CD14-positive monocyte (primary cell): ENCODE measurements at regions not wholly inside any gene's neighbourhood (a gene's known extent, or its start where the extent isn't known, plus 50 kb on each side); places are given as distances from the start of the nearest gene placed in this dataset.

Source experiments
- DNase-seq, 3 donors: peaks; one replicate each; pipeline ENCODE4 v3.0.0-alpha.2; 2011 to 2022
- H2AFZ ChIP-seq: 2 replicates; pipeline ENCODE4 v1.6.0; 2012; ENCODE audit warnings: mild to moderate bottlenecking, low read depth, low read length, inconsistent platforms; ENCODE audit not compliant: insufficient read depth, poor library complexity, severe bottlenecking
- H3K27ac ChIP-seq, 2 donors: 1 replicate in 1 of 2; 2 replicates in 1 of 2; pipeline ENCODE4 v1.5.1; 2012 to 2013; ENCODE audit warnings: low read length in 2 of 2, control low read depth in 1 of 2, inconsistent platforms in 1 of 2, low read depth in 1 of 2, mild to moderate bottlenecking in 1 of 2
- H3K27me3 ChIP-seq, 2 donors: one replicate each; pipeline versions ENCODE4 v1.6.0 to v1.6.1; 2011 to 2013; ENCODE audit warnings: low read length in 2 of 2; ENCODE audit not compliant: control insufficient read depth in 2 of 2, insufficient read depth in 2 of 2
- H3K36me3 ChIP-seq, 2 donors: replicated peaks in 1 of 2; 1 replicate in 1 of 2; 2 replicates in 1 of 2; pipeline versions ENCODE4 v1.5.1 to v1.6.1; 2012 to 2013; ENCODE audit warnings: low read length in 2 of 2, control low read depth in 1 of 2, inconsistent platforms in 1 of 2, mild to moderate bottlenecking in 1 of 2; ENCODE audit not compliant: insufficient read depth in 2 of 2, control insufficient read depth in 1 of 2
- H3K4me1 ChIP-seq, 2 donors: 1 replicate in 1 of 2; 2 replicates in 1 of 2; pipeline versions ENCODE4 v1.5.1 to v1.6.1; 2012 to 2013; ENCODE audit warnings: low read length in 2 of 2, control low read depth in 1 of 2, inconsistent platforms in 1 of 2, mild to moderate bottlenecking in 1 of 2, moderate library complexity in 1 of 2; ENCODE audit not compliant: insufficient read depth in 2 of 2, control insufficient read depth in 1 of 2
- H3K4me2 ChIP-seq: replicated peaks from 2 replicates; pipeline ENCODE3; 2012; ENCODE audit warnings: low read length, moderate library complexity, mild to moderate bottlenecking; ENCODE audit not compliant: poor library complexity, severe bottlenecking; ENCODE audit errors: extremely low read depth
- H3K4me3 ChIP-seq, 3 experiments: fragments of 200-600 bp in 1 of 3; sonication (generic) in 1 of 3; replicated peaks in 1 of 3; 1 replicate in 2 of 3; 2 replicates in 1 of 3; pipeline ENCODE4 v1.5.1; 2011 to 2013; ENCODE audit warnings: low read length in 3 of 3, mild to moderate bottlenecking in 3 of 3, control low read depth in 2 of 3, low read depth in 2 of 3, inconsistent platforms in 1 of 3, moderate library complexity in 1 of 3
- H3K79me2 ChIP-seq: 2 replicates; pipeline ENCODE4 v1.6.0; 2012; ENCODE audit warnings: mild to moderate bottlenecking, control low read depth, inconsistent platforms, low read length, moderate library complexity; ENCODE audit not compliant: insufficient read depth
- H3K9ac ChIP-seq: 2 replicates; pipeline ENCODE4 v1.6.0; 2017; ENCODE audit warnings: low read length, mild to moderate bottlenecking; ENCODE audit not compliant: insufficient read depth, poor library complexity, severe bottlenecking
- H3K9me3 ChIP-seq, 2 donors: replicated peaks in 1 of 2; 1 replicate in 1 of 2; 2 replicates in 1 of 2; pipeline versions ENCODE4 v1.5.1 to v1.6.1; 2012 to 2013; ENCODE audit warnings: low read length in 2 of 2, control low read depth in 1 of 2; ENCODE audit not compliant: control insufficient read depth in 1 of 2, insufficient read depth in 1 of 2
- H4K20me1 ChIP-seq: 2 replicates; pipeline ENCODE4 v1.6.0; 2012; ENCODE audit warnings: mild to moderate bottlenecking, low read length, control low read depth, moderate library complexity; ENCODE audit not compliant: insufficient read depth
- H3K27ac Mint-ChIP-seq, 7 donors: one replicate each; pipeline ENCODE4 v1.8.0; 2020; ENCODE audit warnings: mild to moderate bottlenecking in 7 of 7, mixed read lengths in 7 of 7, moderate library complexity in 6 of 7, inconsistent platforms in 2 of 7
- H3K27me3 Mint-ChIP-seq, 3 donors: one replicate each; pipeline ENCODE4 v1.8.0; 2021 to 2022; ENCODE audit warnings: low read depth in 3 of 3, mild to moderate bottlenecking in 3 of 3, mixed read lengths in 3 of 3, moderate library complexity in 3 of 3, inconsistent platforms in 1 of 3
- H3K36me3 Mint-ChIP-seq, 2 donors: one replicate each; pipeline ENCODE4 v1.8.0; 2020; ENCODE audit warnings: mixed read lengths in 2 of 2, inconsistent platforms in 1 of 2, mild to moderate bottlenecking in 1 of 2
- H3K4me1 Mint-ChIP-seq: one replicate; pipeline ENCODE4 v1.8.0; 2020; ENCODE audit warnings: mild to moderate bottlenecking, mixed read lengths
- H3K4me3 Mint-ChIP-seq, 2 donors: one replicate each; pipeline ENCODE4 v1.8.0; 2020; ENCODE audit warnings: mild to moderate bottlenecking in 2 of 2, mixed read lengths in 2 of 2, moderate library complexity in 1 of 2
- H3K9me3 Mint-ChIP-seq, 7 donors: one replicate each; pipeline ENCODE4 v1.8.0; 2020 to 2022; ENCODE audit warnings: mixed read lengths in 7 of 7, mild to moderate bottlenecking in 6 of 7, moderate library complexity in 6 of 7, inconsistent platforms in 2 of 7
- WGBS: methylation state at CpG from one replicate; pipeline ENCODE4 v1.1.5; 2013; ENCODE audit warnings: missing lambda C conversion rate; ENCODE audit not compliant: insufficient coverage; 5-methylcytosine and 5-hydroxymethylcytosine counted together
- intact Hi-C, 2 donors: fragments of 100-400 bp; cut with micrococcal nuclease; formaldehyde crosslinking; loops; one replicate each; pipeline versions ENCODE4 v1.15.0 to v1.15.1; 2023
- TF ChIP-seq, protein P1 (sequence below): fragments of 200-600 bp; IDR thresholded peaks from one replicate; pipeline ENCODE4 v1.8.0; 2022; ENCODE audit warnings: antibody characterized with exemption, mild to moderate bottlenecking

GRCh38 chr6:112002307-112002706 lies 51.6 kb upstream of the CCN6 start:
- H3K9ac ChIP-seq: no peak overlapping the region
- H2AFZ ChIP-seq: no peak overlapping the region
- H3K27me3 ChIP-seq: no peaks in the 10 kb centered on the region
- Mint-ChIP-seq H3K9me3 (no peaks in the 10 kb centered on the region), H3K27me3 (no peaks in the 10 kb centered on the region), H3K36me3 (no peaks in the 10 kb centered on the region), H3K4me3 (no peak overlapping the region), H3K27ac (no peak overlapping the region), H3K4me1 (peaks cover 8% of the 10 kb centered on the region)
- no peak overlapping the region for H3K27ac ChIP-seq
- H4K20me1 ChIP-seq: no peaks in the 10 kb centered on the region
- no peaks in the 10 kb centered on the region for H3K79me2 ChIP-seq
- no CpG with 5 or more reads among the region's 1 CpG for WGBS
- DNase-seq: no peak
- H3K9me3 ChIP-seq: no peaks in the 10 kb centered on the region
- peaks cover 12 to 15% of the 10 kb centered on the region in 2 donors for H3K4me1 ChIP-seq
- H3K36me3 ChIP-seq: no peaks in the 10 kb centered on the region
- H3K4me3 ChIP-seq: no peak overlapping the region
- TF ChIP-seq, protein P1, sequence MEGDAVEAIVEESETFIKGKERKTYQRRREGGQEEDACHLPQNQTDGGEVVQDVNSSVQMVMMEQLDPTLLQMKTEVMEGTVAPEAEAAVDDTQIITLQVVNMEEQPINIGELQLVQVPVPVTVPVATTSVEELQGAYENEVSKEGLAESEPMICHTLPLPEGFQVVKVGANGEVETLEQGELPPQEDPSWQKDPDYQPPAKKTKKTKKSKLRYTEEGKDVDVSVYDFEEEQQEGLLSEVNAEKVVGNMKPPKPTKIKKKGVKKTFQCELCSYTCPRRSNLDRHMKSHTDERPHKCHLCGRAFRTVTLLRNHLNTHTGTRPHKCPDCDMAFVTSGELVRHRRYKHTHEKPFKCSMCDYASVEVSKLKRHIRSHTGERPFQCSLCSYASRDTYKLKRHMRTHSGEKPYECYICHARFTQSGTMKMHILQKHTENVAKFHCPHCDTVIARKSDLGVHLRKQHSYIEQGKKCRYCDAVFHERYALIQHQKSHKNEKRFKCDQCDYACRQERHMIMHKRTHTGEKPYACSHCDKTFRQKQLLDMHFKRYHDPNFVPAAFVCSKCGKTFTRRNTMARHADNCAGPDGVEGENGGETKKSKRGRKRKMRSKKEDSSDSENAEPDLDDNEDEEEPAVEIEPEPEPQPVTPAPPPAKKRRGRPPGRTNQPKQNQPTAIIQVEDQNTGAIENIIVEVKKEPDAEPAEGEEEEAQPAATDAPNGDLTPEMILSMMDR: no peak
- H3K4me2 ChIP-seq: no peak overlapping the region
- intact Hi-C loops: no loop called here
